ENCODE measurements at regions not wholly inside any gene's neighbourhood (a gene's known extent, or its start where the extent isn't known, plus 50 kb on each side); places are given as distances from the start of the nearest gene placed in this dataset.

- Histone ChIP-seq H3F3A (ENCODE audit: insufficient read depth, low read length, poor library complexity, severe bottlenecking) (no peaks in the 10 kb centered on the region), H3K4me3 (ENCODE audit: low read length) (no peak overlapping the region), H3K4me2 (ENCODE audit: low read length) (no peak overlapping the region), H4K20me1 (ENCODE audit: insufficient read depth) (no peaks in the 10 kb centered on the region), H3K9me3 (ENCODE audit: low read length) (no peaks in the 10 kb centered on the region), H3K36me3 (ENCODE audit: insufficient read depth, low read length) (no peaks in the 10 kb centered on the region), H3K27ac (ENCODE audit: low read length) (no peak overlapping the region), H3K9me2 (ENCODE audit: insufficient read depth, low read length) (peaks cover 3% of the 10 kb centered on the region), H3K79me2 (replicated peaks; ENCODE audit: insufficient read depth, low read length) (no peaks in the 10 kb centered on the region), H3K27me3 (ENCODE audit: insufficient read depth, low read depth, low read length) (no peaks in the 10 kb centered on the region), H2AFZ (ENCODE audit: low read depth, low read length) (no peak overlapping the region), H3K9ac (ENCODE audit: low read length) (no peak overlapping the region)
- TF ChIP-seq CTCF (IDR thresholded peaks at IDR 0.05; ENCODE audit: poor library complexity, severe bottlenecking) (no peak), MXI1 (conservative IDR thresholded peaks at IDR 0.05; ENCODE audit: poor library complexity, severe bottlenecking) (no peak), SMC3 (conservative IDR thresholded peaks at IDR 0.05; ENCODE audit: poor library complexity) (no peak), TAF1 (IDR thresholded peaks at IDR 0.05; ENCODE audit: low read depth) (no peak), POLR2AphosphoS5 (IDR thresholded peaks at IDR 0.05) (no peak), RAD21 (conservative IDR thresholded peaks at IDR 0.05) (no peak), EP300 (conservative IDR thresholded peaks at IDR 0.05; ENCODE audit: poor library complexity, severe bottlenecking) (no peak), EZH2 (IDR thresholded peaks at IDR 0.05; ENCODE audit: borderline replicate concordance, insufficient read depth, low read length, poor library complexity, severe bottlenecking) (no peak)
- TF ChIP-seq, protein P1, sequence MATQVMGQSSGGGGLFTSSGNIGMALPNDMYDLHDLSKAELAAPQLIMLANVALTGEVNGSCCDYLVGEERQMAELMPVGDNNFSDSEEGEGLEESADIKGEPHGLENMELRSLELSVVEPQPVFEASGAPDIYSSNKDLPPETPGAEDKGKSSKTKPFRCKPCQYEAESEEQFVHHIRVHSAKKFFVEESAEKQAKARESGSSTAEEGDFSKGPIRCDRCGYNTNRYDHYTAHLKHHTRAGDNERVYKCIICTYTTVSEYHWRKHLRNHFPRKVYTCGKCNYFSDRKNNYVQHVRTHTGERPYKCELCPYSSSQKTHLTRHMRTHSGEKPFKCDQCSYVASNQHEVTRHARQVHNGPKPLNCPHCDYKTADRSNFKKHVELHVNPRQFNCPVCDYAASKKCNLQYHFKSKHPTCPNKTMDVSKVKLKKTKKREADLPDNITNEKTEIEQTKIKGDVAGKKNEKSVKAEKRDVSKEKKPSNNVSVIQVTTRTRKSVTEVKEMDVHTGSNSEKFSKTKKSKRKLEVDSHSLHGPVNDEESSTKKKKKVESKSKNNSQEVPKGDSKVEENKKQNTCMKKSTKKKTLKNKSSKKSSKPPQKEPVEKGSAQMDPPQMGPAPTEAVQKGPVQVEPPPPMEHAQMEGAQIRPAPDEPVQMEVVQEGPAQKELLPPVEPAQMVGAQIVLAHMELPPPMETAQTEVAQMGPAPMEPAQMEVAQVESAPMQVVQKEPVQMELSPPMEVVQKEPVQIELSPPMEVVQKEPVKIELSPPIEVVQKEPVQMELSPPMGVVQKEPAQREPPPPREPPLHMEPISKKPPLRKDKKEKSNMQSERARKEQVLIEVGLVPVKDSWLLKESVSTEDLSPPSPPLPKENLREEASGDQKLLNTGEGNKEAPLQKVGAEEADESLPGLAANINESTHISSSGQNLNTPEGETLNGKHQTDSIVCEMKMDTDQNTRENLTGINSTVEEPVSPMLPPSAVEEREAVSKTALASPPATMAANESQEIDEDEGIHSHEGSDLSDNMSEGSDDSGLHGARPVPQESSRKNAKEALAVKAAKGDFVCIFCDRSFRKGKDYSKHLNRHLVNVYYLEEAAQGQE (IDR thresholded peaks at IDR 0.05; ENCODE audit: borderline replicate concordance) = no peak
These were observed 598.4 kb upstream of the EDIL3 start for GRCh38 chr5:84983093-84983492.

DNA sequence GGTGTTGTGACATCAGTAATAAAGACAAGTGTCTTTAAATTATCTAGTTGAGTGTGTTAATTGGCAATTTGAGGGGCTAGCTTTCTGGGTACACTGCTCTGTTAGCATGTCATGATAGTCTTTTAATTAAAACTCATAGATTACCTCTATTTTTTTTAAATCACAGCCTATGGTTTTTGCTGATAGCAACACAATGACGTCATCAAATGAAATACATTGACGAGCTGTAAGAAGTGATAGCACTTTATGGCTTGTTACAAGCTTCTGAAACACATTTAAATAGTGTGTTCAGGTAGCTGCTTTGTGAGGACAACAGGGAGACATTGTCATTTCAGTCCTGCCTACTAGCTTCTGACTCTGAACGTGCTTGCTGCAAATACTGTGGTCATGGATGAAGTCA lies 600.5 kb upstream of the EDIL3 start:
- H3K4me2 ChIP-seq (ENCODE audit: low read length) = no peak overlapping the region
- no peaks in the 10 kb centered on the region for H3K36me3 ChIP-seq (ENCODE audit: insufficient read depth, low read length)
- H3F3A ChIP-seq (ENCODE audit: insufficient read depth, low read length, poor library complexity, severe bottlenecking) = no peaks in the 10 kb centered on the region
- no peaks in the 10 kb centered on the region for H3K9me3 ChIP-seq (ENCODE audit: low read length)
- peaks cover 3% of the 10 kb centered on the region for H3K9me2 ChIP-seq (ENCODE audit: insufficient read depth, low read length)
- H3K27ac ChIP-seq (ENCODE audit: low read length) = no peak overlapping the region
- no peak overlapping the region for H2AFZ ChIP-seq (ENCODE audit: low read depth, low read length)
- no peaks in the 10 kb centered on the region for H3K27me3 ChIP-seq (ENCODE audit: insufficient read depth, low read depth, low read length)
- H4K20me1 ChIP-seq (ENCODE audit: insufficient read depth) = no peaks in the 10 kb centered on the region
- no peak overlapping the region for H3K9ac ChIP-seq (ENCODE audit: low read length)
- no peak overlapping the region for H3K4me3 ChIP-seq (ENCODE audit: low read length)
- TF ChIP-seq CTCF (IDR thresholded peaks at IDR 0.05; ENCODE audit: poor library complexity, severe bottlenecking) (no peak), POLR2AphosphoS5 (IDR thresholded peaks at IDR 0.05) (no peak), RAD21 (conservative IDR thresholded peaks at IDR 0.05) (no peak), TAF1 (IDR thresholded peaks at IDR 0.05; ENCODE audit: low read depth) (no peak), EZH2 (IDR thresholded peaks at IDR 0.05; ENCODE audit: borderline replicate concordance, insufficient read depth, low read length, poor library complexity, severe bottlenecking) (no peak), MXI1 (conservative IDR thresholded peaks at IDR 0.05; ENCODE audit: poor library complexity, severe bottlenecking) (no peak)
- no peaks in the 10 kb centered on the region for H3K79me2 ChIP-seq (replicated peaks; ENCODE audit: insufficient read depth, low read length)

Data from neural cell (in vitro differentiated cells).